Panc1 (cell line): ENCODE measurements at regions not wholly inside any gene's neighbourhood (a gene's known extent, or its start where the extent isn't known, plus 50 kb on each side); places are given as distances from the start of the nearest gene placed in this dataset.

Source experiments
- CTCF ChIP-seq: fragments of 450-650 bp; IDR thresholded peaks from 2 replicates; pipeline ENCODE4 v1.5.1; 2017; ENCODE audit warnings: mild to moderate bottlenecking
- POLR2AphosphoS5 ChIP-seq: IDR thresholded peaks from 2 replicates; pipeline ENCODE4 v1.6.1; 2012; ENCODE audit warnings: mild to moderate bottlenecking, low read depth, low read length, moderate library complexity
- REST ChIP-seq, 2 experiments: IDR thresholded peaks; 2 replicates each; pipeline ENCODE4 v1.6.1; 2011 to 2012; ENCODE audit warnings: low read depth in 2 of 2, control low read depth in 1 of 2, low read length in 1 of 2, mild to moderate bottlenecking in 1 of 2, moderate library complexity in 1 of 2; ENCODE audit not compliant: insufficient read depth in 1 of 2
- TCF7L2 ChIP-seq: IDR thresholded peaks from 2 replicates; pipeline ENCODE4 v1.6.1; 2011; ENCODE audit warnings: mild to moderate bottlenecking, low read depth, low read length, inconsistent platforms

DNA sequence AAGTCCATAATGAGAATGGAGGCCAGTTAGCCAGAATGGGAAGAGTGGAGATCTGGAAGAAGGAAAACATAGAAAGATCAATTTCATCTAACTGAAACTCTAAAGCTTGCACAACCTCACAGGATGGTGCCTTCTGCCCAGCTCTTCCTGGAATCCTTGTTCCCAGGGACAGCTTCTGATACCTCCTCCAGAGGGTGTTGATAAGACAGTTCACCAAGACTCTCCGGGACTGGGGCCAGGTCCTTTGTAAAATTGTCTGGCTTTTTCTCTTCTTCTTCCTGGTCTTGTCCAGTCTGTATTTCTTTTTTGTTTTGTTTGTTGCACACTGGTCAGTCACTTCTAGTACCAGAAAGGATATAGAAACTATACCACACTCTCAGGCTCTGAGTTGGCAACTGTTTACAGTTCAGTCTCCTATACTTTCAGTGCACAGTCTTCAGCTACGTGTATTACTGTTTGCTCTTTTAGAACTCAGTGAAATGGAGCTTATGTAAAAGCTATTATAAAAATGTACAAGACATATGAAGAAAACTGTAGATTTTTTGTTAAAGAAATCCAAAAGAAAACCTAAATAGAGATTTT, 142.8 kb upstream of the RPL34 start:
- TF ChIP-seq CTCF: no peak
- TF ChIP-seq REST (IDR thresholded peaks at IDR 0.05; ENCODE audit: insufficient read depth in 1 of 2, low read depth in 2 of 2, low read length in 1 of 2): no peak
- no peak for TF ChIP-seq POLR2AphosphoS5
- TF ChIP-seq TCF7L2: no peak
